ENCODE measurements at regions not wholly inside any gene's neighbourhood (a gene's known extent, or its start where the extent isn't known, plus 50 kb on each side); places are given as distances from the start of the nearest gene placed in this dataset.
"Not testable (repeated sequence)": the region's sequence is repeated elsewhere in the genome, so short reads cannot be mapped to it uniquely, and the experiment has no call there.

DNA sequence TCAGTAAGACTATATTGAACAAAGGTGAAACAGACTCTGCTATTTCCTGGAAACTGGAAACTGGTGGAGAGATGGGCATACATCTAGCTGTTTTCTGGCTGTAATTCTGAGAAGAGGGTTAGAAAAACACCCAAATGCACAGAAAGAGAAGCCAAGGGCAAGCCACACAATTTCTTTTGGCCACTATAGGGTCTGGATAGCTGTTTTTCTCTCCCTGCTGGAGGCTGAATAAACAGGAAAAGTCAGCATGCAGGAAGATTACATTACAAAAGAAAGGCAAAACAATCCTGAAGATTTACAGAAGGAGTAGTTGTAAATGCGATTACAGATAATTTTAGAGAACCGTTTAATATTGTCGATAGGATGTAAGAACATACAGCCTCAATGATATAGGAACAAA lies 186.2 kb upstream of the REG3G start:
- no peaks in the 10 kb centered on the region for H3K4me1 ChIP-seq (ENCODE audit: control insufficient read depth in 3 of 3, insufficient read depth in 3 of 3, low read length in 3 of 3)
- no peaks in the 10 kb centered on the region for H3K27me3 ChIP-seq (ENCODE audit: control insufficient read depth in 3 of 3, insufficient read depth in 3 of 3, low read length in 3 of 3)
- no peaks in the 10 kb centered on the region for H3K36me3 ChIP-seq (ENCODE audit: control insufficient read depth in 3 of 3, insufficient read depth in 3 of 3, low read length in 3 of 3)
- no peak overlapping the region for H3K9ac ChIP-seq (ENCODE audit: low read depth in 1 of 3, low read length in 3 of 3)
- H3K4me3 ChIP-seq (ENCODE audit: low read length in 3 of 3): no peak overlapping the region
- no peaks in the 10 kb centered on the region for H3K9me3 ChIP-seq (ENCODE audit: control insufficient read depth in 3 of 3, low read length in 3 of 3)
- no peak overlapping the region for H3K27ac ChIP-seq (ENCODE audit: low read depth, low read length)

DNA sequence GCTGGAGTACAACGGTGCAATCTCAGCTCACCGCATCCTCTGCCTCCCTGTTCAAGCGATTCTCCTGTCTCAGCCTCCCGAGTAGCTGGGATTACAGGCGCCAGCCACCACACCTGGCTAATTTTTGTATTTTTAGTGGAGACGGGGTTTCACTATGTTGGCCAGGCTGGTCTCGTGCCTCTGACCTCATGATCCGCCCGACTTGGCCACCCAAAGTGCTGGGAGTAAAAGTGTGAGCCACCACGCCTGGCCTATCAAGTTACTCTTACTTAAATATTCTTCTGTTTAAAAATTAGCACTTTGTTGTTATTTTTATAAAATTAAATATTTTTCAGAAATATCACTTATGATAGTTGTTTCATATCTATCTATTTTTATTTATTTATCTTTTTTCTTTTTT lies 185.2 kb upstream of the REG3G start:
- not testable (repeated sequence) for H3K27ac ChIP-seq (ENCODE audit: low read depth, low read length); H3K27me3 ChIP-seq (ENCODE audit: control insufficient read depth in 3 of 3, insufficient read depth in 3 of 3, low read length in 3 of 3); H3K4me1 ChIP-seq (ENCODE audit: control insufficient read depth in 3 of 3, insufficient read depth in 3 of 3, low read length in 3 of 3); H3K4me3 ChIP-seq (ENCODE audit: low read length in 3 of 3); H3K9ac ChIP-seq (ENCODE audit: low read depth in 1 of 3, low read length in 3 of 3); H3K9me3 ChIP-seq (ENCODE audit: control insufficient read depth in 3 of 3, low read length in 3 of 3); H3K36me3 ChIP-seq (ENCODE audit: control insufficient read depth in 3 of 3, insufficient read depth in 3 of 3, low read length in 3 of 3)

DNA sequence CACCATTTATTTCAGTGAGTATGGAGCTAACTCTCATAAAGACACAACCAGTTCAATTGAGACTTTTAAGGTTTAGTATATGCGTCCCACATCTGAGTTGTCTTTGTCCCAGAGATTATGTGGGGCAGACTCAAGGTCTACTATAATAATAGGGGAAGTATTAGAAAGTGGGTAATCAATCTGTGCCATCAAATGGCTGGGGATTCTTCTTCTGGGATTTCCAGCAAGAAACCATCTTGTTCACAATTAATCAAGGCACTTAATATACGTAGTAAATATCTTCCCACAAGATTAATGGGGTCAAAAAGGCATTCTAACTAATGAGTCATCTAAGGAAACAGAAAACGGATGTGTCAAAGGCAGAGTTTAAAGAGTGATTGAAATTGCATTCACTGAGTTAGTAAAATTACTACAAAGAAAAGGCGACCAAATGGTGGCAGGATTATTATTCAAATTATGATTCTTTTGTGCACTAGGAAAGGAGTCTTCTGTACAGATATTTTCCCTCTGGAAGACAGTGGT lies 179.8 kb upstream of the REG3G start:
- H3K27ac ChIP-seq (ENCODE audit: low read depth, low read length): no peak overlapping the region
- no peak overlapping the region for H3K4me3 ChIP-seq (ENCODE audit: low read length in 3 of 3)
- H3K9ac ChIP-seq (ENCODE audit: low read depth in 1 of 3, low read length in 3 of 3): no peak overlapping the region

DNA sequence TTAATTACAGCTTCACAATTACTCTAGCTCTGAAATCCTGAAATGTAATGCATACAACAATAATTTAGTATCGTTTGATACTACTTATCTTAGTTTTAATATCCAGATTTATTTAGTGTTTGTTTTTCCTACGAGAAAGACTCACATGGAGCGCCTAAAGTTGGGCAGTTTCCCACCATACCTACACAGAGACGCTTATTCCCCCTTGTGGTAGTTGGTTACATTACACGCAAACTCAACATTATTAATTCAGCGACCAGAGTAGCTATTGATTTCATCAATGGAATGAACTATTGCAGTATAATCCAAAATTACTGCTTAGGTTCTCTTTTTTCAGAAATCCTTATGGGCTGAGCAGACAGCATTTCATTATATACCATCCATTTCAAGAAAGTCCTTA lies 164.0 kb upstream of the REG3G start:
- H3K4me3 ChIP-seq (ENCODE audit: low read length in 3 of 3): no peak overlapping the region
- H3K4me1 ChIP-seq (ENCODE audit: control insufficient read depth in 3 of 3, insufficient read depth in 3 of 3, low read length in 3 of 3): no peaks in the 10 kb centered on the region
- H3K27me3 ChIP-seq (ENCODE audit: control insufficient read depth in 3 of 3, insufficient read depth in 3 of 3, low read length in 3 of 3): no peaks in the 10 kb centered on the region
- no peak overlapping the region for H3K27ac ChIP-seq (ENCODE audit: low read depth, low read length)
- no peaks in the 10 kb centered on the region for H3K36me3 ChIP-seq (ENCODE audit: control insufficient read depth in 3 of 3, insufficient read depth in 3 of 3, low read length in 3 of 3)
- H3K9me3 ChIP-seq (ENCODE audit: control insufficient read depth in 3 of 3, low read length in 3 of 3): peaks cover 0 to 3% (median 0%) of the 10 kb centered on the region in 3 donors
- H3K9ac ChIP-seq (ENCODE audit: low read depth in 1 of 3, low read length in 3 of 3): no peak overlapping the region

More for the DNA sequence above, 179.8 kb upstream of the REG3G start:
- H3K9me3 ChIP-seq (ENCODE audit: control insufficient read depth in 3 of 3, low read length in 3 of 3): no peaks in the 10 kb centered on the region
- H3K27me3 ChIP-seq (ENCODE audit: control insufficient read depth in 3 of 3, insufficient read depth in 3 of 3, low read length in 3 of 3): no peaks in the 10 kb centered on the region
- no peaks in the 10 kb centered on the region for H3K36me3 ChIP-seq (ENCODE audit: control insufficient read depth in 3 of 3, insufficient read depth in 3 of 3, low read length in 3 of 3)
- no peaks in the 10 kb centered on the region for H3K4me1 ChIP-seq (ENCODE audit: control insufficient read depth in 3 of 3, insufficient read depth in 3 of 3, low read length in 3 of 3)

DNA sequence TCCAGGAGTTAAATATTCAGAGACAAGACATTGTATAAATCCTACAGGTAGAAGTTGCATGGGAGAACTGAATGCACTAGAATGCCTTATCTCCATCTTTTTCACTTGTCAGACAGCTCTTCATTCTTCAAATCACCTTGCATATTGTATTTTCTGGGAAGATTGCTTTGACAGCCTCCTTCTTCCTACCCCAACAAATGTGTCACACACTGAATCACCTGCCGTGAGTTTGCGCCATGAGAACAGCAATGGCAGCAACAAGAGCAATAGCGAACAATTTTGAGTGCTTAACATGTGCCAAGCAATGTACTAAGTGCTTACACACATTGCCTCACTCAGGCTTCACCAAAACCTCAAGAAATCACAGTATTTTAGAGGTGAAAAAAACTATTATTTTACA lies 161.3 kb upstream of the REG3G start:
- H3K9ac ChIP-seq (ENCODE audit: low read depth in 1 of 3, low read length in 3 of 3): no peak overlapping the region
- no peak overlapping the region for H3K27ac ChIP-seq (ENCODE audit: low read depth, low read length)
- H3K4me3 ChIP-seq (ENCODE audit: low read length in 3 of 3): no peak overlapping the region
- no peaks in the 10 kb centered on the region for H3K27me3 ChIP-seq (ENCODE audit: control insufficient read depth in 3 of 3, insufficient read depth in 3 of 3, low read length in 3 of 3)
- no peaks in the 10 kb centered on the region for H3K4me1 ChIP-seq (ENCODE audit: control insufficient read depth in 3 of 3, insufficient read depth in 3 of 3, low read length in 3 of 3)
- H3K9me3 ChIP-seq (ENCODE audit: control insufficient read depth in 3 of 3, low read length in 3 of 3): no peaks in the 10 kb centered on the region
- no peaks in the 10 kb centered on the region for H3K36me3 ChIP-seq (ENCODE audit: control insufficient read depth in 3 of 3, insufficient read depth in 3 of 3, low read length in 3 of 3)

DNA sequence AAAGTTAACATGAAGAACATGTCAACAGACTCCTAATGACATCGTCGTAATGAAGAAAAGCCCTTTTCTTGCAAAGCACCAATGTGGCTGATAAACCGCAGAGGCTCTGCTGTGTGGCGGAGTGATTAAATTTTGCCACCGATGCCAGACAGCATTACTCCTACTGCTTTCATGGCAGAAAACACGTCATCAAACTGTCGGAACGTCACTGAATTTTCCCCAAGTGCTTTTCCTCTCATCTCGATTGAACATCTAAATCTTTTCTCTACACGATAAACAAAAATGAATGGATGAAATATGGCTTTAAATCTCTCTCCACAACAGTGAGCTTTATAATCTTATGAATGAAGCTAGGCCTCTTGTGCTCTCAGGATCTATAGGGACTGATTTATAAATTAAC lies 159.8 kb upstream of the REG3G start:
- Histone ChIP-seq H3K4me3 (ENCODE audit: low read length in 3 of 3) (no peak overlapping the region), H3K9ac (ENCODE audit: low read depth in 1 of 3, low read length in 3 of 3) (no peak overlapping the region), H3K27me3 (ENCODE audit: control insufficient read depth in 3 of 3, insufficient read depth in 3 of 3, low read length in 3 of 3) (no peaks in the 10 kb centered on the region), H3K27ac (ENCODE audit: low read depth, low read length) (no peak overlapping the region), H3K36me3 (ENCODE audit: control insufficient read depth in 3 of 3, insufficient read depth in 3 of 3, low read length in 3 of 3) (no peaks in the 10 kb centered on the region), H3K9me3 (ENCODE audit: control insufficient read depth in 3 of 3, low read length in 3 of 3) (no peaks in the 10 kb centered on the region), H3K4me1 (ENCODE audit: control insufficient read depth in 3 of 3, insufficient read depth in 3 of 3, low read length in 3 of 3) (no peaks in the 10 kb centered on the region)

DNA sequence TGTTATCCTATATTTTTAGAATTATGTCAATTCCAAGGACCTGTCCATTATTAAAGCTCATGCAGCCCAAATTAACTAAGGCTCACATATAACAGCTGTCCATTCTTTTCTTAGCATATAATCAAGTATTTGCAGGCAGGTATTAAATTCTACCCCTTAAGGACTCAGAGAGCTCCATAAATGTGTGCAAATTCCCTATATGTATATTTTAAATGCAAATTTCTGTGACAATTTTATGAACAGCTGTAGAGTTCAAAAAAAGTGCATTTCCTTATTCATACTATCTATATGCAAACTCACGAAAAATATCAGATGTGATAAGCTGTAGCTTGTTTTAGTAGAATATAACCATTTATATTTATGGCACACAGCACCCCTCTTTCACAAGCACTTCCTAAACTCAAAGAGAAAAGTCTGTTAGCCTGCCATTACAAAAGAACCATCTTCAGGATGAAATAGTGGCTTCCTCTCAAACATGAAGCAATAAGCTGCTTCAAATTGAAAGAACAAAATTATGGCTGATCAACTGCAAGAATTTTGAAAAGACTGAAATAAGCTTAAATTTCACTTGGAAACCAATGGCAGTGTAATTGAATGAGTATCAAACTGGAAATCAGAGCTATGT lies 155.0 kb upstream of the REG3G start:
- H3K27ac ChIP-seq (ENCODE audit: low read depth, low read length): no peak overlapping the region

DNA sequence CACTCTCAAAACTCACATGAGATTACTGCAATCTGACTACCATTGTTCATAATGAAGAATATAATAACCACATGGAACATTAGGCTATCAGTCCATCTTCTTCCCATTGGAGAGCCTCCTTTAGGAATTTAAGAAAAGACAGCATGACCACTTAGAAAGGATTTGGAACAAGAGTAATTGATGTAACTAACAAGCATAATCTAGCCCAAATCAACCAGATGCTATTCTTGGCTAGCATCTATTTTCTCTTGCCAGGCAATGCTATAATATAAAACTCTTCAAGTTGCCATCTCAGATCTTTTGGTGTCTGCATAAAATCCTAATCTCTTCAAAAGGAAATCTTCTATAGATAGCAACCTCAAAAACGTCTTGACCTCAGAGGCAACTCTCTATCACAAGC lies 152.0 kb upstream of the REG3G start:
- no peaks in the 10 kb centered on the region for H3K36me3 ChIP-seq (ENCODE audit: control insufficient read depth in 3 of 3, insufficient read depth in 3 of 3, low read length in 3 of 3)

More for the DNA sequence above, 155.0 kb upstream of the REG3G start:
- H3K9ac ChIP-seq (ENCODE audit: low read depth in 1 of 3, low read length in 3 of 3): no peak overlapping the region
- H3K27me3 ChIP-seq (ENCODE audit: control insufficient read depth in 3 of 3, insufficient read depth in 3 of 3, low read length in 3 of 3): no peaks in the 10 kb centered on the region
- H3K36me3 ChIP-seq (ENCODE audit: control insufficient read depth in 3 of 3, insufficient read depth in 3 of 3, low read length in 3 of 3): no peaks in the 10 kb centered on the region
- H3K4me3 ChIP-seq (ENCODE audit: low read length in 3 of 3): no peak overlapping the region
- H3K4me1 ChIP-seq (ENCODE audit: control insufficient read depth in 3 of 3, insufficient read depth in 3 of 3, low read length in 3 of 3): no peaks in the 10 kb centered on the region
- H3K9me3 ChIP-seq (ENCODE audit: control insufficient read depth in 3 of 3, low read length in 3 of 3): no peaks in the 10 kb centered on the region

DNA sequence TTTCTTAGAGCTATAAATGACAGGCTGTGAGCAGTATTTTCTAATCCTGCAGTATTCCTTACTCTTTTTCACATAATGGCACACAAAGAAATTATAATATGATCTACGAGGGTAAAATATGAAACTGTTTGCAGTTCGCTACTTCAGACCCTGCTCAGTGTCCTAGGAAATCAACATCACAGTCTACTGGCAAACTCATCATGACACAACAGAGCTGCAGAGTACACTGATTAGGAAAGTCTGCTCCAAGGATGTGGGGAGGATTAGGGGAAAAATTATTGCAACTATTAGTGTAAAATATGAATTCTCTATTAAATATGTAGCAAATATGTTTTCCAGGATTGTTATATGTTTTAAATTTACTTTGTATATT lies 149.2 kb upstream of the REG3G start:
- Histone ChIP-seq H3K27me3 (ENCODE audit: control insufficient read depth in 3 of 3, insufficient read depth in 3 of 3, low read length in 3 of 3) (no peaks in the 10 kb centered on the region), H3K27ac (ENCODE audit: low read depth, low read length) (no peak overlapping the region), H3K4me3 (ENCODE audit: low read length in 3 of 3) (no peak overlapping the region), H3K9ac (ENCODE audit: low read depth in 1 of 3, low read length in 3 of 3) (no peak overlapping the region), H3K9me3 (ENCODE audit: control insufficient read depth in 3 of 3, low read length in 3 of 3) (no peaks in the 10 kb centered on the region), H3K4me1 (ENCODE audit: control insufficient read depth in 3 of 3, insufficient read depth in 3 of 3, low read length in 3 of 3) (no peaks in the 10 kb centered on the region), H3K36me3 (ENCODE audit: control insufficient read depth in 3 of 3, insufficient read depth in 3 of 3, low read length in 3 of 3) (no peaks in the 10 kb centered on the region)

More for the DNA sequence above, 152.0 kb upstream of the REG3G start:
- Histone ChIP-seq H3K9me3 (ENCODE audit: control insufficient read depth in 3 of 3, low read length in 3 of 3) (no peaks in the 10 kb centered on the region), H3K9ac (ENCODE audit: low read depth in 1 of 3, low read length in 3 of 3) (no peak overlapping the region), H3K27me3 (ENCODE audit: control insufficient read depth in 3 of 3, insufficient read depth in 3 of 3, low read length in 3 of 3) (no peaks in the 10 kb centered on the region), H3K4me1 (ENCODE audit: control insufficient read depth in 3 of 3, insufficient read depth in 3 of 3, low read length in 3 of 3) (no peaks in the 10 kb centered on the region), H3K4me3 (ENCODE audit: low read length in 3 of 3) (no peak overlapping the region), H3K27ac (ENCODE audit: low read depth, low read length) (no peak overlapping the region)

DNA sequence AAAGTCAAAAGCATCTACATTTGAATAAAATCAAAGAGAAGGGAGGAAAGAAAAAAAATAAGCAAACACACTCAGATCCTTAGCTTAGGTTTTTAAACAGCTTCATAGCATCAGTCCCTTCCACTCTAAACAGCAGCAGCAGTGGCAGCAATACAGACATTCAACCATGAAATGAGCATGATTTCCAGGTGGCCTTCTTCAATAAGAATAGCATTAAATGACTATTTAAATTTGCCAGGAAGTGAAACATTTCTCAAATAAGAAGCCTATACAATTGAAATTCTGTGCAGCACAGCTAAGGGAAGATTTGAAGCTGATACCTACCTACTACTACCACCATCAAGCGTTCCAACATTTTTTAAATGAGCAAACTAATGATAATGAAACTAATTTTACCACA lies 138.1 kb upstream of the REG3G start:
- Histone ChIP-seq H3K4me3 (ENCODE audit: low read length in 3 of 3) (no peak overlapping the region), H3K27ac (ENCODE audit: low read depth, low read length) (no peak overlapping the region), H3K9me3 (ENCODE audit: control insufficient read depth in 3 of 3, low read length in 3 of 3) (no peaks in the 10 kb centered on the region), H3K9ac (ENCODE audit: low read depth in 1 of 3, low read length in 3 of 3) (no peak overlapping the region), H3K27me3 (ENCODE audit: control insufficient read depth in 3 of 3, insufficient read depth in 3 of 3, low read length in 3 of 3) (no peaks in the 10 kb centered on the region), H3K4me1 (ENCODE audit: control insufficient read depth in 3 of 3, insufficient read depth in 3 of 3, low read length in 3 of 3) (no peaks in the 10 kb centered on the region), H3K36me3 (ENCODE audit: control insufficient read depth in 3 of 3, insufficient read depth in 3 of 3, low read length in 3 of 3) (no peaks in the 10 kb centered on the region)
